Tibial nerve (tissue), 4 donors: ENCODE measurements at regions not wholly inside any gene's neighbourhood (a gene's known extent, or its start where the extent isn't known, plus 50 kb on each side); places are given as distances from the start of the nearest gene placed in this dataset.

Source experiments
- DNase-seq, 2 donors: peaks; one replicate each; pipeline ENCODE4 v3.0.0-alpha.2; 2019; ENCODE audit warnings: low spot score in 2 of 2
- H3K27ac ChIP-seq, 4 donors: fragments of 200-600 bp; sonication (generic) in 3 of 4; one replicate each; pipeline ENCODE4 v1.5.1; 2017 to 2019; ENCODE audit warnings: mild to moderate bottlenecking in 1 of 4
- H3K27me3 ChIP-seq, 2 donors: fragments of 200-600 bp; sonication (generic) in 1 of 2; one replicate each; pipeline versions ENCODE4 v1.5.1 to v1.6.0; 2017 to 2019
- H3K36me3 ChIP-seq, 3 donors: fragments of 200-600 bp; sonication (generic); one replicate each; pipeline ENCODE4 v1.5.1; 2018 to 2019
- H3K4me1 ChIP-seq, 4 donors: fragments of 200-600 bp; sonication (generic) in 3 of 4; one replicate each; pipeline ENCODE4 v1.5.1; 2017 to 2019
- H3K4me3 ChIP-seq, 4 donors: fragments of 200-600 bp; sonication (generic) in 3 of 4; one replicate each; pipeline ENCODE4 v1.5.1; 2017 to 2019; ENCODE audit warnings: mild to moderate bottlenecking in 1 of 4, moderate library complexity in 1 of 4
- H3K9me3 ChIP-seq, 4 donors: fragments of 200-600 bp; sonication (generic) in 3 of 4; one replicate each; pipeline ENCODE4 v1.5.1; 2017 to 2019
- EP300 ChIP-seq, 2 donors: sonication (generic); formaldehyde crosslinking; IDR thresholded peaks; one replicate each; pipeline ENCODE4 v1.6.1; 2017; ENCODE audit warnings: antibody characterized with exemption in 2 of 2, mild to moderate bottlenecking in 1 of 2
- POLR2A ChIP-seq, 2 donors: fragments of 450-650 bp; IDR thresholded peaks; one replicate each; pipeline ENCODE4 v1.6.1; 2017; ENCODE audit warnings: antibody characterized with exemption in 2 of 2, mild to moderate bottlenecking in 2 of 2, moderate library complexity in 2 of 2
- WGBS, 2 donors: methylation state at CpG; one replicate each; pipeline ENCODE4 v1.1.5; 2018; 5-methylcytosine and 5-hydroxymethylcytosine counted together
- TF ChIP-seq, protein P1 (sequence below), 5 experiments: fragments of 200-600 bp in 3 of 5; fragments of 450-650 bp in 2 of 5; sonication (generic) in 3 of 5; IDR thresholded peaks; one replicate each; pipeline ENCODE4 v1.5.1; 2016 to 2019; ENCODE audit warnings: antibody characterized with exemption in 5 of 5, mild to moderate bottlenecking in 3 of 5, moderate library complexity in 2 of 5

DNA sequence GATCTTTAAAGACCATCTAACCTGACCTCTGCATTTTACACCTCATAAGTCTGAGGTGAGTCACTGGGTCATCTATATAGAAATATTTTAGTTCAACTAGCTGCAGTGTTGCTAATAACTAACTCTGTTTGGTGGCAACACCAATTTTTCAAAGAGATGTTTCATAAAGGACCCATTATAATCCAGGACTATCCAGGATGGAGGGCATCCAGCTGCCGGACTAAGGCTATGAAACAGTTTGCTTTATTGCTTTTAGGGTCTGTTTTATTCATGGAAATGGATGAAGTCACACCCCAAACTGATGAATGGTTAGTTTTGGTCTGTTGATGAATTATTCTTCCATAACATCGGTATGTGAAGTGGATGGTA is 204.2 kb upstream of the GMDS start:
- no peaks in the 10 kb centered on the region for H3K27me3 ChIP-seq
- TF ChIP-seq EP300 (IDR thresholded peaks at IDR 0.05) (no peak), POLR2A (IDR thresholded peaks at IDR 0.05) (no peak)
- TF ChIP-seq, protein P1, sequence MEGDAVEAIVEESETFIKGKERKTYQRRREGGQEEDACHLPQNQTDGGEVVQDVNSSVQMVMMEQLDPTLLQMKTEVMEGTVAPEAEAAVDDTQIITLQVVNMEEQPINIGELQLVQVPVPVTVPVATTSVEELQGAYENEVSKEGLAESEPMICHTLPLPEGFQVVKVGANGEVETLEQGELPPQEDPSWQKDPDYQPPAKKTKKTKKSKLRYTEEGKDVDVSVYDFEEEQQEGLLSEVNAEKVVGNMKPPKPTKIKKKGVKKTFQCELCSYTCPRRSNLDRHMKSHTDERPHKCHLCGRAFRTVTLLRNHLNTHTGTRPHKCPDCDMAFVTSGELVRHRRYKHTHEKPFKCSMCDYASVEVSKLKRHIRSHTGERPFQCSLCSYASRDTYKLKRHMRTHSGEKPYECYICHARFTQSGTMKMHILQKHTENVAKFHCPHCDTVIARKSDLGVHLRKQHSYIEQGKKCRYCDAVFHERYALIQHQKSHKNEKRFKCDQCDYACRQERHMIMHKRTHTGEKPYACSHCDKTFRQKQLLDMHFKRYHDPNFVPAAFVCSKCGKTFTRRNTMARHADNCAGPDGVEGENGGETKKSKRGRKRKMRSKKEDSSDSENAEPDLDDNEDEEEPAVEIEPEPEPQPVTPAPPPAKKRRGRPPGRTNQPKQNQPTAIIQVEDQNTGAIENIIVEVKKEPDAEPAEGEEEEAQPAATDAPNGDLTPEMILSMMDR (IDR thresholded peaks at IDR 0.05), result no peak
- H3K4me3 ChIP-seq, result no peak overlapping the region
- WGBS, 2 donors, result 48 to 61% methylated on average over 2 of the region's 2 CpGs
- no peak for DNase-seq
- no peaks in the 10 kb centered on the region for H3K9me3 ChIP-seq
- no peaks in the 10 kb centered on the region for H3K36me3 ChIP-seq
- H3K4me1 ChIP-seq, result peaks cover 0 to 11% (median 0%) of the 10 kb centered on the region in 4 donors
- no peak overlapping the region for H3K27ac ChIP-seq

DNA sequence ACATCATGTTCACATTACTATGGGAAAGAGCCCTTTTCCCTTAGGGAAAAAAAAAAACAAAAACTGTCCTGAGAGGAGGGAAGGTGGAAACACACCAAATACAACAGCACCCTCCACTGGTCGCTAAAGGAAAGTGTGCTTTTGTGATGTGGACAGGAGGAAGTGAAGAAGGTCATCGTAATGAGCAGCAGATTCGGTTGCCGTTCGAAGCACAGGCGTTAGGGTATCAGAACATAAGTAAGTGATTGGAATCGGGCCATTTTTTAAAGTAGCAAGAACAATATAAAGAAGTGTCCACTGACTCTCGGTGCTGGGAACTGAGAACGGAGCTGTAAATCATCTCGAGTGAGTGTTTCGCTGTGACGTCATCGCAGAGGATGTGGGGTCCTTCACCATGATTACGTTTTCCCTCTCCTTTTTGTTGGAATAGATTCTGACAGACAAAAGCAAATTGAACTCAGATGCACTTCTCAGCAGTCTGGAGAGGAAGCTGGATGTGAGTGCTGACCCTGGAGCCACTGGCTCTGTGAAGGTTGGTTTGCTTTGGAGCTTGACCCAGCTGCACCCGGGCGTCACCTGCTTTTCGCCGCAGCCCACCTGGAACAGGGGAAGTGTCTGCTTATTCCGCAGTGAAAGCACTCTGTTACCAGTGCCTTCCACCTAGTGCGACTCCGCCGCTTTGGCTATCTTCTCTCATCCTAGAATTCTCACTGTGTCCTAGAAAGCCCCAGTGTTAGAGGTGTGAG is 203.6 kb upstream of the GMDS start:
- 24 to 29% methylated on average over 22 of the region's 22 CpGs for WGBS, 2 donors
- TF ChIP-seq EP300 (IDR thresholded peaks at IDR 0.05) (peak in 1 of 2 donors; percentile 6), POLR2A (IDR thresholded peaks at IDR 0.05) (no peak)
- TF ChIP-seq, protein P1 (IDR thresholded peaks at IDR 0.05), result peak; percentile 34 to 50 (median 48)
- H3K27ac ChIP-seq, result peak overlapping the region in 1 of 4 donors; percentile 33
- no peaks in the 10 kb centered on the region for H3K36me3 ChIP-seq
- peak in 1 of 2 donors; percentile 35 for DNase-seq
- H3K4me3 ChIP-seq, result peak overlapping the region in 1 of 4 donors; percentile 11
- peaks cover 0 to 11% (median 0%) of the 10 kb centered on the region in 4 donors for H3K4me1 ChIP-seq
- H3K9me3 ChIP-seq, result no peaks in the 10 kb centered on the region
- H3K27me3 ChIP-seq, result no peaks in the 10 kb centered on the region

DNA sequence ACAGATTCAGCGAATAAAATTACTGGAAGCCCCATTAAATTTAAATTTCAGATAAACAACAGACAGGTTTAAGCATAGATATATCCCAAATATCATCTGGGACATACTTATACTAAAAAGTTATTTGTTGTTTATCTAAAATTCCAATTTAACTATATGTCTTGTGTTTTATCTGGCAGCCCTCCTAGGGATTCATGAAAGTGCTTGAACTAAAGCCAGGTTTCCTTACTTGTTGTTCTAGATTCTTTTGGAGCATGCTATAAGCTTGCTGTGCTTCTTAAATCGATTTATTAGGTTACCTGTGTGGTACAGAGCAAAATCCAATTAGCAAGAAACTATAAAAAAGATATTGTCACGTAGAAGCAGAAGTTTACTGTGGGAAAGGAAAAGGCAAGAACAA is 202.5 kb upstream of the GMDS start:
- WGBS, 2 donors, result 70% methylated on average over 3 of the region's 3 CpGs
- no peak overlapping the region for H3K27ac ChIP-seq
- H3K27me3 ChIP-seq, result no peaks in the 10 kb centered on the region
- peaks cover 0 to 11% (median 0%) of the 10 kb centered on the region in 4 donors for H3K4me1 ChIP-seq
- no peak overlapping the region for H3K4me3 ChIP-seq
- TF ChIP-seq POLR2A (IDR thresholded peaks at IDR 0.05) (no peak), EP300 (IDR thresholded peaks at IDR 0.05) (no peak)
- TF ChIP-seq, protein P1 (IDR thresholded peaks at IDR 0.05), result no peak
- no peaks in the 10 kb centered on the region for H3K36me3 ChIP-seq
- no peak for DNase-seq
- no peaks in the 10 kb centered on the region for H3K9me3 ChIP-seq

DNA sequence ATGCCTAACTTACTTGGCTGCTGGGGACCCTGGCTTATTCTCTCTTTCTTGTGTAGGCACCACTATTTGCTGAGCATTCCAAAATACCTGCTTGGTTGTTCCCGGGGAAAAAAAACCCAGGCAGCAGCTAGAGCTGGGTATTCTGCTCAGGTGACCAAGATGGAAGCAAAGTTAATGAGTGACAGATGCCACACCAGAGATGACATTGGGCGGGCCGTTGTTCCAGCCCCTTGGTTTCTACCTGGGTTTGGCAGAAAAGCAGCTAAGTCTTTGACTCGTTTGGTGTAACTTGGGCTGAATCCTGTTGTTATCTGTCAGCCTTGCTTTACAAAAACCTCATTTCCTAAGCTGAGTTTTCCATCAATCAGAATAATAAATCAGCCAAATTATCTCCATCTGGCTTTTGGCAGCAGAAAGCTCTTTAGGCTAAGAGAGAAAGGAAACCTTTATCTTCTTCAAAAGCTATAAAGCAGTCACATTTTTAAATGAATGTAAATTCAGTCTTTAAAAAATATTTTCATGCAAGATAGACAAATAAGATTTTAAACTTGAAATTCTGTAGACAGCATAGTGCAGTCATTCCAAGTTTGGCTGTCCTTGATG is 202.0 kb upstream of the GMDS start:
- DNase-seq, result no peak
- no peak overlapping the region for H3K27ac ChIP-seq
- no peaks in the 10 kb centered on the region for H3K27me3 ChIP-seq
- no peaks in the 10 kb centered on the region for H3K9me3 ChIP-seq
- H3K36me3 ChIP-seq, result no peaks in the 10 kb centered on the region
- no peak overlapping the region for H3K4me3 ChIP-seq
- peaks cover 0 to 11% (median 0%) of the 10 kb centered on the region in 4 donors for H3K4me1 ChIP-seq
- TF ChIP-seq EP300 (IDR thresholded peaks at IDR 0.05) (no peak), POLR2A (IDR thresholded peaks at IDR 0.05) (no peak)
- TF ChIP-seq, protein P1 (IDR thresholded peaks at IDR 0.05), result no peak
- 74 to 86% methylated on average over 4 of the region's 4 CpGs for WGBS, 2 donors
